ENCODE measurements at regions not wholly inside any gene's neighbourhood (a gene's known extent, or its start where the extent isn't known, plus 50 kb on each side); places are given as distances from the start of the nearest gene placed in this dataset.

DNA sequence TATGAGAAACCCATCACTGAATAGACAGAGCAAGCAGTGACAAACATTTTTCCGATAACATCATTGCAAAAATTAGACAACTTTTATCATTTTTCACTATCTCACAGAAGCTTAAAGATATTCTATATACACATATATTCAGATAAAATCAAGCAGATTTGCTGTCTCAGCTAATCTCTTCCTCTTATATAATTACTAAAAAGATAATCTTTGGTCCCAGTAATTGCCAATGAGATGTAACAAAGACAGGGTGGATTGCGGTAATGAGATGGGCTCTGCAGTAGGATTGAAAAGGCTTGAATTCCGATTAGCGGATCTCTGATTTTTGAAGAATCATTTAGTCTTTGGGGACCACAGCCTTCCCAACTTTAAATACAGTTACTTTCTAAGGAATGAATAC, 63.5 kb downstream of the SYT4 start:
- Histone ChIP-seq H2BK5ac (ENCODE audit: low read length) (no peak overlapping the region), H3K9ac (ENCODE audit: low read length) (no peak overlapping the region), H2BK120ac (ENCODE audit: low read depth, low read length) (no peak overlapping the region), H3K4me1 (ENCODE audit: control insufficient read depth, low read depth, low read length) (no peaks in the 10 kb centered on the region), H4K8ac (ENCODE audit: low read depth, low read length) (no peak overlapping the region), H3K4ac (ENCODE audit: low read depth, low read length) (no peak overlapping the region), H3K56ac (ENCODE audit: low read length) (no peak overlapping the region), H3K4me3 (ENCODE audit: low read length) (no peak overlapping the region), H3K27me3 (ENCODE audit: insufficient read depth, low read length, poor library complexity) (no peaks in the 10 kb centered on the region), H2BK15ac (replicated peaks; ENCODE audit: low read depth) (no peak overlapping the region), H3K18ac (ENCODE audit: low read length) (no peak overlapping the region), H3K23ac (ENCODE audit: low read length) (no peak overlapping the region), H3K4me2 (ENCODE audit: low read length) (no peak overlapping the region), H2AK5ac (ENCODE audit: low read length) (no peak overlapping the region), H3K36me3 (ENCODE audit: control insufficient read depth, insufficient read depth, low read length) (no peaks in the 10 kb centered on the region), H4K5ac (ENCODE audit: low read length) (no peak overlapping the region), H3K79me1 (ENCODE audit: low read length) (no peaks in the 10 kb centered on the region), H3K79me2 (ENCODE audit: control insufficient read depth, insufficient read depth, low read length) (no peaks in the 10 kb centered on the region), H3K27ac (ENCODE audit: low read depth, low read length) (no peak overlapping the region)
- DNase-seq = no peak
- no CpG with 5 or more reads among the region's 4 CpGs for WGBS (ENCODE audit: extremely low coverage, insufficient coverage, low lambda C conversion rate)

DNA sequence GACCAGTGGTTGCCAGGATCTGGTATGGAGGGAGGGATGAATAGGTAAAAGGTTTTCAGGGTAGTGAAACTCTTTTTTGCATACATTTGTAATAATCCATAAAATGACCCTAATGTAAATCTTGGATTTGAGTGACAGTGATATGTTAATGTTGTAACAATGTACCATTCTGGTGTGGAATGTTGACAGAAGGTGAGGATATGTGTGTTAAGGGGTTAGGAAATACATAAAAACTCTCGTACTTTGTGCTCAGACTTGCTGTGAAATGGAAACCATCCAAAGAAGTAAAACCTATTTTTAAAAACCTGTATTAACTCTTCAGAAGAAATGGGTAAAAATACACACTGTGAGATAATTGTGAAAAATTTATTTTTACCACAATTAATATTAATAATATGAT, 66.2 kb downstream of the SYT4 start:
- Histone ChIP-seq H2BK15ac (replicated peaks; ENCODE audit: low read depth) (no peak overlapping the region), H3K4me1 (ENCODE audit: control insufficient read depth, low read depth, low read length) (no peaks in the 10 kb centered on the region), H2AK5ac (ENCODE audit: low read length) (no peak overlapping the region), H4K8ac (ENCODE audit: low read depth, low read length) (no peak overlapping the region), H3K27ac (ENCODE audit: low read depth, low read length) (no peak overlapping the region), H3K4ac (ENCODE audit: low read depth, low read length) (no peak overlapping the region), H3K23ac (ENCODE audit: low read length) (no peak overlapping the region), H3K9ac (ENCODE audit: low read length) (no peak overlapping the region), H3K79me2 (ENCODE audit: control insufficient read depth, insufficient read depth, low read length) (no peaks in the 10 kb centered on the region), H4K5ac (ENCODE audit: low read length) (no peak overlapping the region), H3K79me1 (ENCODE audit: low read length) (no peaks in the 10 kb centered on the region), H2BK120ac (ENCODE audit: low read depth, low read length) (no peak overlapping the region), H3K27me3 (ENCODE audit: insufficient read depth, low read length, poor library complexity) (no peaks in the 10 kb centered on the region), H2BK5ac (ENCODE audit: low read length) (no peak overlapping the region), H3K18ac (ENCODE audit: low read length) (no peak overlapping the region), H3K4me3 (ENCODE audit: low read length) (no peak overlapping the region), H3K56ac (ENCODE audit: low read length) (no peak overlapping the region), H3K4me2 (ENCODE audit: low read length) (no peak overlapping the region), H3K36me3 (ENCODE audit: control insufficient read depth, insufficient read depth, low read length) (no peaks in the 10 kb centered on the region)
- no CpG with 5 or more reads among the region's 1 CpG for WGBS (ENCODE audit: extremely low coverage, insufficient coverage, low lambda C conversion rate)
- DNase-seq = no peak

DNA sequence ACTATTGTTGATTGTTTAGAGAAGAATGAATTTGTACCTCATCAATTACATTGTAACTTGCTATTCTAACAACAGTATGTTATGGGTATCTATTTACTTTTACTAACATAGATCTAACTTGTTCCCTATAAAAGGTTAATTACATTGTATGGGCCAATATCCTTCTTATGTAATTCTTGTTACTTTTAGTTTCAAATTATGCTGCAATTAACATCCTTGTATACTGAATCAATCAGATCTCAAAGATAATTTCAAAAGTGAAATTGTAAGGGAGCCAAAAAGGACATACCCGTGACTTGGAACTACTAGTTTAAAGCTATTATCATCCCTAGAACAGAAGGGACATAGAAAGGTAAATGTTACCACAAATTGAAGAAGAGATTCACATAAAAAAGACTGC, 79.9 kb upstream of the RIT2 start:
- no peak overlapping the region for H4K5ac ChIP-seq (ENCODE audit: low read length)

DNA sequence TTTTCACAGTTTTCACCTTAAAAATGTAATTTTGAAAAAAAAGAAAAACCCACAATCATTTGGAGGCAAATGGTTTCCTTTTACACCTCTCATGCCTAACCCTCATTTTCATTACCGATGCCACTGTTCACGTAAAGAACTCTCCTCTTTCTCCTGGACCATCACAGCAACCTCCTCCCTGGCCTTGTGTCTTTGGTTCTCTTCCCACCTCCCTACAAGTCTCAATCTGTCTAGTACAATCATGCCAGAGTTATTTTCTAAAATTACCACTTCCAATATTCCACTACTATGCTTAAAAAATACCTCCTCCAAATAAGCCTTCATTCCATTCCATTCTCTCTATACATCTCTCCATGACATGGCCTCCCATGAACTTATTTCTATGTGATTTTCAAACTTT, 77.9 kb upstream of the RIT2 start:
- no peak overlapping the region for H3K23ac ChIP-seq (ENCODE audit: low read length)
- no peak overlapping the region for H4K8ac ChIP-seq (ENCODE audit: low read depth, low read length)
- no peak overlapping the region for H3K56ac ChIP-seq (ENCODE audit: low read length)
- no peak overlapping the region for H3K18ac ChIP-seq (ENCODE audit: low read length)
- H3K36me3 ChIP-seq (ENCODE audit: control insufficient read depth, insufficient read depth, low read length) = no peaks in the 10 kb centered on the region
- no peak overlapping the region for H3K27ac ChIP-seq (ENCODE audit: low read depth, low read length)
- no peak overlapping the region for H2BK5ac ChIP-seq (ENCODE audit: low read length)
- H3K79me2 ChIP-seq (ENCODE audit: control insufficient read depth, insufficient read depth, low read length) = no peaks in the 10 kb centered on the region
- H2AK5ac ChIP-seq (ENCODE audit: low read length) = no peak overlapping the region
- no peak overlapping the region for H4K5ac ChIP-seq (ENCODE audit: low read length)
- DNase-seq = no peak
- no peak overlapping the region for H3K4me2 ChIP-seq (ENCODE audit: low read length)
- no peak overlapping the region for H3K9ac ChIP-seq (ENCODE audit: low read length)
- H2BK15ac ChIP-seq (replicated peaks; ENCODE audit: low read depth) = no peak overlapping the region
- H3K79me1 ChIP-seq (ENCODE audit: low read length) = no peaks in the 10 kb centered on the region
- no peaks in the 10 kb centered on the region for H3K27me3 ChIP-seq (ENCODE audit: insufficient read depth, low read length, poor library complexity)
- no CpG with 5 or more reads among the region's 2 CpGs for WGBS (ENCODE audit: extremely low coverage, insufficient coverage, low lambda C conversion rate)
- H3K4me1 ChIP-seq (ENCODE audit: control insufficient read depth, low read depth, low read length) = no peaks in the 10 kb centered on the region
- H3K4ac ChIP-seq (ENCODE audit: low read depth, low read length) = no peak overlapping the region
- H2BK120ac ChIP-seq (ENCODE audit: low read depth, low read length) = no peak overlapping the region
- no peak overlapping the region for H3K4me3 ChIP-seq (ENCODE audit: low read length)

More for the DNA sequence above, 79.9 kb upstream of the RIT2 start:
- no peak overlapping the region for H4K8ac ChIP-seq (ENCODE audit: low read depth, low read length)
- no peaks in the 10 kb centered on the region for H3K27me3 ChIP-seq (ENCODE audit: insufficient read depth, low read length, poor library complexity)
- no peak overlapping the region for H3K27ac ChIP-seq (ENCODE audit: low read depth, low read length)
- H3K79me1 ChIP-seq (ENCODE audit: low read length) = no peaks in the 10 kb centered on the region
- H2BK120ac ChIP-seq (ENCODE audit: low read depth, low read length) = no peak overlapping the region
- H2BK5ac ChIP-seq (ENCODE audit: low read length) = no peak overlapping the region
- no peak overlapping the region for H3K9ac ChIP-seq (ENCODE audit: low read length)
- no peak overlapping the region for H3K56ac ChIP-seq (ENCODE audit: low read length)
- H3K4me3 ChIP-seq (ENCODE audit: low read length) = no peak overlapping the region
- no peaks in the 10 kb centered on the region for H3K4me1 ChIP-seq (ENCODE audit: control insufficient read depth, low read depth, low read length)
- no CpG with 5 or more reads among the region's 1 CpG for WGBS (ENCODE audit: extremely low coverage, insufficient coverage, low lambda C conversion rate)
- no peaks in the 10 kb centered on the region for H3K79me2 ChIP-seq (ENCODE audit: control insufficient read depth, insufficient read depth, low read length)
- no peak overlapping the region for H2AK5ac ChIP-seq (ENCODE audit: low read length)
- no peak overlapping the region for H3K18ac ChIP-seq (ENCODE audit: low read length)
- DNase-seq = no peak
- H3K4ac ChIP-seq (ENCODE audit: low read depth, low read length) = no peak overlapping the region
- no peak overlapping the region for H2BK15ac ChIP-seq (replicated peaks; ENCODE audit: low read depth)
- H3K36me3 ChIP-seq (ENCODE audit: control insufficient read depth, insufficient read depth, low read length) = no peaks in the 10 kb centered on the region
- no peak overlapping the region for H3K23ac ChIP-seq (ENCODE audit: low read length)
- H3K4me2 ChIP-seq (ENCODE audit: low read length) = no peak overlapping the region

DNA sequence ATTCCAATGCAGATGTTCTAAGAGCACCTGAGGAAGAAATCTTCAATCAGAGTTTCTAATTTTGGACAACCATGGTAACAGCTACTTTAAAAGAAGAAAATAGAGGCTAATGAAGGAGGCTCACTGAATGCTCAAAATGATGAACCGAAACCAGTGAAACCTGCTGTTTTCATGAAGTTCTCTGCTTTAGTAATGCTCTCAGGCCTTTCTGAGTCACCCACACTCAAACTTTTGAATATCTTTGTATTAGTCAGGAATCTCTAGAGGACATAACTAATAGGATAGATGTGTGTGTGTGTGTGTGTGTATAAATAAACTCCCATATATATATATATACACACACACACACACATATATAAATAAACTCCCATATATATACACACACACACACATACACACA, 76.9 kb upstream of the RIT2 start:
- Histone ChIP-seq H4K5ac (ENCODE audit: low read length) (no peak overlapping the region), H2AK5ac (ENCODE audit: low read length) (no peak overlapping the region)

DNA sequence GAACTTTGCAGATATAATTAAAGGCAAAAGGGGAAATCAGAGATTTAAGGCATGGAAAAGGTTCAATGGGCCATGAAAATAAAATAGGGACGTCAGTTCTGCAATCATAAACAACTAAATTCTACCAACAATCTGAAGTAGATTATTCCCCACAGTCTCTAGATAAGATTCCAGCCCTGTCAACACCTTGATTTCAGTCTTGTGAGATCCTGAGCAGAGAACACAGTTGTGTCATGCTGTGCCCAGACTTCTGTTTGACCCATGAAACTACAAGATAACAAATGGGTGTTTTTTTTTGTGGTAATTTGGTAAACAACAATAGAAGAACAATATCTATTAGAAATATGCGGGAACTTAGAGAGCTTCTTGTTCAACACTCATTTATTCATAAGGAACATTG, 66.2 kb upstream of the RIT2 start:
- Histone ChIP-seq H3K36me3 (ENCODE audit: control insufficient read depth, insufficient read depth, low read length) (no peaks in the 10 kb centered on the region), H3K27ac (ENCODE audit: low read depth, low read length) (no peak overlapping the region), H2BK120ac (ENCODE audit: low read depth, low read length) (no peak overlapping the region), H3K4me3 (ENCODE audit: low read length) (no peak overlapping the region), H3K4me1 (ENCODE audit: control insufficient read depth, low read depth, low read length) (no peaks in the 10 kb centered on the region), H2BK5ac (ENCODE audit: low read length) (no peak overlapping the region), H3K56ac (ENCODE audit: low read length) (no peak overlapping the region), H3K4me2 (ENCODE audit: low read length) (no peak overlapping the region), H3K27me3 (ENCODE audit: insufficient read depth, low read length, poor library complexity) (no peaks in the 10 kb centered on the region), H4K8ac (ENCODE audit: low read depth, low read length) (no peak overlapping the region), H3K18ac (ENCODE audit: low read length) (no peak overlapping the region), H3K9ac (ENCODE audit: low read length) (no peak overlapping the region), H3K79me2 (ENCODE audit: control insufficient read depth, insufficient read depth, low read length) (no peaks in the 10 kb centered on the region), H3K79me1 (ENCODE audit: low read length) (no peaks in the 10 kb centered on the region), H4K5ac (ENCODE audit: low read length) (no peak overlapping the region), H3K4ac (ENCODE audit: low read depth, low read length) (no peak overlapping the region), H3K23ac (ENCODE audit: low read length) (no peak overlapping the region), H2BK15ac (replicated peaks; ENCODE audit: low read depth) (no peak overlapping the region), H2AK5ac (ENCODE audit: low read length) (no peak overlapping the region)
- DNase-seq = peak; percentile 70
- WGBS (ENCODE audit: extremely low coverage, insufficient coverage, low lambda C conversion rate) = no CpG with 5 or more reads among the region's 2 CpGs

More for the DNA sequence above, 76.9 kb upstream of the RIT2 start:
- Histone ChIP-seq H3K9ac (ENCODE audit: low read length) (no peak overlapping the region), H3K79me2 (ENCODE audit: control insufficient read depth, insufficient read depth, low read length) (no peaks in the 10 kb centered on the region), H3K18ac (ENCODE audit: low read length) (no peak overlapping the region), H2BK120ac (ENCODE audit: low read depth, low read length) (no peak overlapping the region), H3K4me3 (ENCODE audit: low read length) (no peak overlapping the region), H3K23ac (ENCODE audit: low read length) (no peak overlapping the region), H3K4me1 (ENCODE audit: control insufficient read depth, low read depth, low read length) (no peaks in the 10 kb centered on the region), H3K4ac (ENCODE audit: low read depth, low read length) (no peak overlapping the region), H2BK15ac (replicated peaks; ENCODE audit: low read depth) (no peak overlapping the region), H3K56ac (ENCODE audit: low read length) (no peak overlapping the region), H3K4me2 (ENCODE audit: low read length) (no peak overlapping the region), H3K27me3 (ENCODE audit: insufficient read depth, low read length, poor library complexity) (no peaks in the 10 kb centered on the region), H3K36me3 (ENCODE audit: control insufficient read depth, insufficient read depth, low read length) (no peaks in the 10 kb centered on the region), H3K79me1 (ENCODE audit: low read length) (no peaks in the 10 kb centered on the region), H4K8ac (ENCODE audit: low read depth, low read length) (no peak overlapping the region), H2BK5ac (ENCODE audit: low read length) (no peak overlapping the region), H3K27ac (ENCODE audit: low read depth, low read length) (no peak overlapping the region)
- DNase-seq = no peak
- no CpG with 5 or more reads among the region's 1 CpG for WGBS (ENCODE audit: extremely low coverage, insufficient coverage, low lambda C conversion rate)

Data from mesendoderm (in vitro differentiated cells).